ENCODE measurements at regions not wholly inside any gene's neighbourhood (a gene's known extent, or its start where the extent isn't known, plus 50 kb on each side); places are given as distances from the start of the nearest gene placed in this dataset.

GRCh38 chr1:232431326-232431725, 198.6 kb downstream of the SIPA1L2 start:
- ChIA-PET CTCF (ENCODE audit: low intra/inter-chr PET ratio) (no interaction called here), POLR2A (no interaction called here)
- H2AFZ ChIP-seq (ENCODE audit: low read depth, low read length), result no peak overlapping the region
- in situ Hi-C loops (cut with MboI) (no loop called here), intact Hi-C loops (cut with micrococcal nuclease) (no loop called here)
- no peaks in the 10 kb centered on the region for H3K9me1 ChIP-seq (ENCODE audit: control insufficient read depth, insufficient read depth, low read length)
- no peaks in the 10 kb centered on the region for H4K20me1 ChIP-seq (replicated peaks; ENCODE audit: control insufficient read depth, insufficient read depth, low read length)
- no peak overlapping the region for H3K9ac ChIP-seq (ENCODE audit: insufficient read depth in 1 of 2, low read depth in 2 of 2, low read length in 2 of 2)
- no peaks in the 10 kb centered on the region for H3K9me3 ChIP-seq (replicated peaks; ENCODE audit: control insufficient read depth, insufficient read depth, low read depth, low read length)
- H3K4me1 ChIP-seq (replicated peaks in 1 of 2; ENCODE audit: control insufficient read depth in 2 of 2, insufficient read depth in 2 of 2, low read length in 2 of 2), result no peaks in the 10 kb centered on the region
- DNase-seq (ENCODE audit: extremely low read depth in 1 of 4, low spot score in 3 of 4) (no peak), FAIRE-seq (no peak), ATAC-seq (no peak)
- TF ChIP-seq EWSR1 (IDR thresholded peaks at IDR 0.05; ENCODE audit: borderline replicate concordance, low read depth, partially characterized antibody) (no peak), BCL6 (CRISPR knock-in tag; IDR thresholded peaks at IDR 0.05) (no peak), FOXK2 (conservative IDR thresholded peaks at IDR 0.05 in 1 of 2, IDR thresholded peaks at IDR 0.05 in 1 of 2; ENCODE audit: low read depth in 2 of 2) (no peak), ZNF318 (IDR thresholded peaks at IDR 0.05; ENCODE audit: borderline replicate concordance in 1 of 2, low read depth in 1 of 2) (no peak), PTTG1 (tag; IDR thresholded peaks at IDR 0.05; ENCODE audit: low read depth) (no peak), PCBP1 (IDR thresholded peaks at IDR 0.05; ENCODE audit: low read depth, low read length, poor library complexity, severe bottlenecking) (no peak), ZNF764 (CRISPR knock-in tag; IDR thresholded peaks at IDR 0.05; ENCODE audit: low read depth) (no peak), KLF13 (tag; IDR thresholded peaks at IDR 0.05; ENCODE audit: borderline replicate concordance, low read depth) (no peak), ZNF431 (CRISPR knock-in tag; IDR thresholded peaks at IDR 0.05) (no peak)
- no peaks in the 10 kb centered on the region for H3K79me2 ChIP-seq (ENCODE audit: control insufficient read depth, insufficient read depth, low read length)
- no TSS peak for BruUV-seq (replicated peaks)
- H3K4me2 ChIP-seq (ENCODE audit: insufficient read depth, low read length), result no peak overlapping the region
- no peaks in the 10 kb centered on the region for H3K36me3 ChIP-seq (ENCODE audit: control insufficient read depth, insufficient read depth, low read length)
- no peaks in the 10 kb centered on the region for H3K27me3 ChIP-seq (ENCODE audit: control insufficient read depth in 2 of 2, insufficient read depth in 2 of 2, low read length in 2 of 2)
- no peak overlapping the region for H3K4me3 ChIP-seq
- WGBS (ENCODE audit: insufficient coverage, low coverage, missing lambda C conversion rate), result 1% methylated on average over 6 of the region's 6 CpGs
- H3K27ac ChIP-seq (ENCODE audit: extremely low read depth, low read depth, low read length), result no peak overlapping the region

Data from K562 (cell line).